A549 (cell line): ENCODE measurements at regions not wholly inside any gene's neighbourhood (a gene's known extent, or its start where the extent isn't known, plus 50 kb on each side); places are given as distances from the start of the nearest gene placed in this dataset.

Experiments
- EHMT2 ChIP-seq: fragments of 200-600 bp; sonication (generic); IDR thresholded peaks from 2 replicates; pipeline ENCODE4 v1.6.1; 2016; ENCODE audit warnings: antibody characterized with exemption, low read depth, mild to moderate bottlenecking, moderate library complexity
- NR3C1 ChIP-seq: fragments of >200 bp; sonication (Bioruptor Twin); formaldehyde crosslinking; IDR thresholded peaks from 3 replicates; pipeline ENCODE4 v1.6.1; 2017
- POLR2A ChIP-seq: IDR thresholded peaks from 2 replicates; pipeline ENCODE4 v1.6.1; 2012; ENCODE audit warnings: mild to moderate bottlenecking, low read length
- SMC3 ChIP-seq: fragments of >200 bp; sonication (Bioruptor Twin); formaldehyde crosslinking; IDR thresholded peaks from 3 replicates; pipeline ENCODE4 v1.6.1; 2018; ENCODE audit warnings: inconsistent platforms
- SREBF2 ChIP-seq: fragments of 450-650 bp; IDR thresholded peaks from 2 replicates; pipeline ENCODE4 v1.6.1; 2014; ENCODE audit warnings: mild to moderate bottlenecking, moderate library complexity

GRCh38 chr11:11004069-11004468 is 146.2 kb upstream of the ZBED5 start:
- no peak for TF ChIP-seq EHMT2
- TF ChIP-seq SMC3, result no peak
- no peak for TF ChIP-seq NR3C1
- TF ChIP-seq SREBF2, result no peak
- no peak for TF ChIP-seq POLR2A
